Fibroblast of skin of right biceps (primary cell): ENCODE measurements at regions not wholly inside any gene's neighbourhood (a gene's known extent, or its start where the extent isn't known, plus 50 kb on each side); places are given as distances from the start of the nearest gene placed in this dataset.
A peak's percentile ranks its signal among the peaks of the same experiment; 100 is the strongest.
"Not testable (repeated sequence)": the region's sequence is repeated elsewhere in the genome, so short reads cannot be mapped to it uniquely, and the experiment has no call there.

Experiments used
- DNase-seq: peaks from one replicate; pipeline ENCODE4 v3.0.0-alpha.2; 2013

DNA sequence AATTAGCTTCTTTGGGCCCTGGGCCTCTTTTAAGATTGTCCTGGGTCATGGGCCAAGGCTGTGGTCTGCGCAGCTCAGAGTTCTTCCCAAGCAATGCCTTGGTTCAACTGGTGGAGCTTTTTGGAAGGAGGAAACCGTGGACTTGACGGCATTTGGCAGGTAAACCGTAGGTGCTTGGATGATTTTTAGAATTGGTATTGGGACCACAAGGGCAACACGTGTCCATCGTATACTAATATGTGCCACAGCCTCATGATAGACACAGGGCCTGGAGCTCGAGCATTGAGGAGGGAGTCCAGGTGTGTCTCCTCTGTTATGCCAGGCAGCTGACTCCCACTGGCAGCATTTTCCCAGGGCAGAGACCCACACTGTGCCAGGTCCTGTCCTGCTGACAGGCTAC lies 120.9 kb upstream of the PITX1 start:
- no peak for DNase-seq

DNA sequence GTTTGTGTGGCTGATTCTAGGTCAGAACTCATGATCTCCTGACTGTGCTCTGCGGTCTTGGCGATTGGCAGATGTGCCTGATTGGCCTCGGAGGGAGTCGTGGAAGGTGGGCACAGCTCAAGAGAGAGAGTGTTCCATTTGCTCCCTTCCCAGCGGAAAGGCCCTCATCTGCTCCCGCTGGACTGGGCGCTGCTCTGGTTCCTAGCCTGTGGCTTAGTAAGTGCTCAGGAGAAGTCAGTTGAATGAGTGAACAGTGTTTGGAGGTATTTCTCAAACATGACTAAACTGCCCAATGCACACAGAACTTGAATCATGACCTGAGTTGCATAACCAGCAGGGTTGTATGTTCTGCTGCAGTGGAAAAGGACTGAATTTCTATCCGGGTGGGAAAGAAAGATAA lies 120.2 kb upstream of the PITX1 start:
- no peak for DNase-seq

DNA sequence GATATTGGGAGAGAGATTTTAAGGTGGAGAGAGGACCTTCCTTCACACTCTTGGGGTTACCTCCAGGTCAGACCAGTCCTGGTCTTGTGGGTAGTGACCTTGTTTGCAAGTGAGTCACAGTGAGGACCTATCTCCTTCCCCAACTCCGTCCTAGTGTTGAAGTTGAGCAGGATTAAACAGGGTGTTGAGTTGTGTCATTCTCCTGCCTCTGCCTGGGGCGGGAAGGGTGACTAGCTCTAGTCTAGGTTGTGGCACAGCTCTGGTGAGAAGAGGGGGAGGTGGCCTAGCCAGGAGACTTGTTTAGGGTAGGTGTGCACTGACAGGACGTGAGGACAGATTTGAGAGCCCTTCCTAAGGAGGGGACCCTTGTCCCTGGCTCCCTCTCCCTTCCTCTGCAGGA lies 119.6 kb upstream of the PITX1 start:
- no peak for DNase-seq

DNA sequence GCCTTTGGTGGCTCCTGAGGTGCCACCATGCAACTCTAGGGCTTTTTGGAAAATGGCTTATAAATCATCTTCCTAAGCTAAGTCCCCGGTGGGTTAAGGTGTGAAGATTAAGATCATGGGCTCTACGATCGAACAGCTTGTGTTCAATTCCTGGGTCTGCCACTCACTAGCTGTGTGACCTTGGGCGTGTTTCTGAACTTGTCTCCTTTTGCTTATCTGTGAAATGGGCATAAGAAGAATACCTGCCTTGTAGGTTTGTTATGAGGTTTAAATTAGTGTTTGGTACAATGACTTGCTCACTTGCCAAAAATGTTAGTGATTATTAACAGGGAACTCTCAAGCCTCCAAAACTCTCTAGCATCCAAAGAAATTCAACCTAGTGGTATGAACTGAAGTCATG lies 119.2 kb upstream of the PITX1 start:
- no peak for DNase-seq

DNA sequence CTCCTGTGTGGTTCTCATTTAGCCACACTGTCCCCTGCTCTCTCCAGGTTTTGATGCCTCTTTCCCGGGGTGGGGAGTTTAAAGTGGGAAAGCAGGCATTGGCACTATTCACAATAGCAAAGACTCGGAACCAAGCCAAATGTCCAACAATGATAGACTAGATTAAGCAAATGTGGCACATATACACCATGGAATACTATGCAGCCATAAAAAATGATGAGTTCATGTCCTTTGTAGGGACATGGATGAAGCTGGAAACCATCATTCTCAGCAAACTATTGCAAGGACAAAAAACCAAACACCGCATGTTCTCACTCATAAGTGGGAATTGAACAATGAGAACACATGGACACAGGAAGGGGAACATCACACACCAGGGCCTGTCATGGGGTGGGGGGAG lies 117.6 kb upstream of the PITX1 start:
- DNase-seq, result not testable (repeated sequence)

DNA sequence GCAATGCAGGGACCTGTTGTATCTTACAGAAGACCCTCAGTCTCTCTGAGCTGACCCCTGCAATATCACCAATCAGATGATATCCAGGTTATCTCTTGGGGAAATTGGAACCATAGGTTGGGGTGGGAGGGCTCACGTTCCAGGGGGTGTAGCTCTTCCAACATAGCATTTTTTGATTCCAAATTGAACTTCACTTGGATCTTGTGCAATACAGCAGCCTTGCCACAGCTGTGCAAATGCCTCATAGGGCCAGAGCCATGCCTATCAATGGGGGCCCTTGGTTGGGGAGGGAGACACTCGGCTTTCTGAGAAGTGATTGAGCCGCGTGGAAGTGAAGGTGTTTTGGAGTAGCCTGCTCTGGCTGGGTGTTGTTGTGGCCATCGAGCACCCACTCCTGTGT lies 117.2 kb upstream of the PITX1 start:
- DNase-seq, result no peak

DNA sequence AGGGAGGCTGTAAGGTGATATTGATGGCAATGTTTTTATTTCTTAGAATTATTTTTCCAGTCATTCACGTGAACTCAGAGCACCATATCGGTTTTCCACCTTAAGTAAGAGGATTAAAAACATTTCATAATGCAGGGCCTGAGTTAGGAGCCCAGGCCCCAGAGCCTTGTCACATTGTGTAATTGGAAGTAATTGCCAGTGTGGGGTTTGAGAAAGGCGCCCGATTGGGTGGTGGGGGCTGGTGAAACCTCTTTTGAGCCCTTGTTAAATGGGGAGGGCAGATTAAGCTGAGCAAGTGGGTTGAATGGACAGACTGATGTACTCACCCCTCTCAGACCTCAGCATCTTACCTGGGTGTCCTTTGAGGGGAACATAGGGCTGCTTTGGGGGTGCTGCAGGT lies 116.7 kb upstream of the PITX1 start:
- no peak for DNase-seq

DNA sequence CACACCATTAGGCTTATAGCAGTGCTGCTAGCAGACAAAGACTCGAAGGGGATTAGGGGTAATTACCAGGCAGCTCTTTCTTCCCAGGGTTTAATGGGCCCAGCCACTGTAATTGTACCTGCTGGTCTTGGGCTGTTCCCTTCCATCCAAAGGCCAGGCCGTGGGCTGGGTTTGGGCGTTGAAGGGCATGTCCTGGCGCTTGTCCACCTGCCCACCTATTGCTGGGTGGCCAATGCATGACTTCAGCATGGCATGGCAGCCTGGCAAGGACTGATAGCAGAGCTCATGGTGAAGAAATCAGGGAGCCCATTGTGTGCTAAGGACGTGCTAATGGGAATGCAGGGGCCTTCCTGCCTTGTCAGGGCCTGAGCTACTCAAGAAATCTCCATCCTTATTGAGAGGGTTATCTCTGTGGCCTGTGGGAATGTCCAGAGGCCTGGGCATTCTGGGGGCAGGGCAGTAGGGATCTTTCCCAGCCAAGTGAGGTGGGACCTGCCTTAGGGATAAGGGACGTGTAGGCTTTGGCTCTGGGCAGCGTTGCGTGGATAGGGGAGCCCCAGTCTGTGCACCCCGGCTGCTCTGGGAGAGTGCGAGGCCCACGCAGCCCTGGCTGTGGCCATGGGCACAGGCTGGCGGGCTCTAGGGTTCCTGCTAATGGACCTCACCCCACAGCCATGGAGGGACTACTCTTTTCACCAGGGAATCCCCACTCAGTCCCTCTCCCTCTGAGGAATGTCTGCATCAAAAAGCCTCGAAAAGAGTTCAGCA lies 116.1 kb upstream of the PITX1 start:
- DNase-seq, result no peak

DNA sequence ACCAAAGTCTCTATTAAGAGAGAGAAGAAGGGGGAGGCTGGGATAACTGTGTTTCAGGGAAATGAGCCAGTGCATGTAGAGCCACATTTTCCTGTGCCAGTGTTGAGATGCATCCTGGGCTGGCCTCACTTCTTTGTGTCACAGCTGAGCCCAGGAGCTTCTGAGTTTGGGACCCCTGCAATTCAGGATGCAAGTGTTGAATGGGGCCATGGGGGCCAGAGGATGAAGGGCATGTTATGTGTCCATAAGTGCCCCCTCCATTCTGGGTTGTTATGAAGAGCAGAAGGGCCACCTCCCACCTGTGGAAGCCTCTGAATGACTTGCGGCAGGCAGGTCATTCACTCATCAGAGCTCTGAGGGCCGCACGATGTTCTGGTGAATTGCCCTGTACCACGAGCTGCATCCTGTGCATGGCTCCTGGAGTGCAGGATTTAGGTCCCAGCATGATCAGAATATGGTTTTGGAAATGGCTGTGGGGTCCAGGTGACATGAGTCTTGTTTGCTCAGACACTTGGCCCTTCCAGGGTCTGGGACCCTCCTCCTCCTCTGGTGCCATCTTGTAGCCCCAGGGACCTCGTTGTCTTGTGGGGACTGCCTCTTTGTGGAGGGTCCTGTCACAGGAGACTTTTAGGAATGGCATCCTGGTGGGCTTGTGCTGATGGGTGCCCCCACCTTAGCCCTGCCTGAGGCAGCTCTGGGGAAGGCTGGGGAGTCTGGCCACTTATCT lies 115.4 kb upstream of the PITX1 start:
- DNase-seq, result no peak

DNA sequence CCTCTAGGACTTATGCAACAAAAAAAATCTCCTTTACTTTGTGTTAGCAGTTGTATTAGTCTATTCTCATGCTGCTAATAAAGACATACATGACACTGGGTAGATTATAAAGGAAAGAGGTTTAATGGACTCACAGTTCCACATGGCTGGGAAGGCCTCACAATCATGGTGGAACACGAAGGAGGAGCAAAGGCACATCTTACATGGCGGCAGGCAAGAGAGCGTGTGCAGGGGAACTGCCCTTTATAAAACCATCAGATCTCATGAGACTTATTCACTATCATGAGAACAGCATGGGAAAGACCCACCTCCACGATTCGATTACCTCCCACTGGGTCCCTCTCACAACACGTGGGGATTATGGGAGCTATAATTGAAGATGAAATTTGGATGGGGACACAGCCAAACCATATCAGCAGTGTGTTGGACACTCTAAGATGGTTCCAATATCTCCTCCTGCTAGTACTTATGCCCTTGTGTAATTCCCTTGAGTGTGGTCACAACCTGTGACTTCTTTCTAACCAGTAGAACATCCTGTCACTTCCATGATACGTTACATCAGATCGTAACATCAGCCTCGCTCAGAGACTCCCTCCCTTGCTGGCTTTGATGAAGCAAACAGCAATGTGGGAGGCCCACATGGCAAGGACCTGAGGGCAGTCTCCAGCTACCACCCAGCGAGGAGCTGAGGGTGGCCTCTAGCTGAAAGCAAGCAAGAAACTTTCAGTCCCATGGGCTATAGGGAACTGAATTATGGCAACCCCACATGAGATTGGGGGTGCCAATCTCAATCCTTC lies 113.5 kb upstream of the PITX1 start:
- no peak for DNase-seq

DNA sequence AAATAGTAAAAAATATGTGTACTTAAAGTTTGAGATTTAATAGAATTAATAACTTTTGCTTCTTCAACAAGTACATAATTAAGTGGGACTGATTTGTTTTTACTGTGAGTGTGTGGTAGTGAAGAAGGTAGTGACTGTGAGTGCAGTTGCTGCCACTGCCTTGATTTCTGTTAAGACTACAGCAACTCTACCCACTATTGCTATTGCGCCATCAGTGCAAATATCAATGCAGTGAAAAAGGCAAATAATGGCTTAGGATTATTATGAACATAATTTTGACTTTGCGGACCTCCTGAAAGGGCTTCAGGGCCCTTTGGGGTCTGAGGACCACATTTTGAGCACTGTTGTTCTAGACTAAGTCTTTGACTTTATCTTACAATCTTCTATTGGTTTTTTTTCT lies 112.0 kb upstream of the PITX1 start:
- DNase-seq, result no peak

DNA sequence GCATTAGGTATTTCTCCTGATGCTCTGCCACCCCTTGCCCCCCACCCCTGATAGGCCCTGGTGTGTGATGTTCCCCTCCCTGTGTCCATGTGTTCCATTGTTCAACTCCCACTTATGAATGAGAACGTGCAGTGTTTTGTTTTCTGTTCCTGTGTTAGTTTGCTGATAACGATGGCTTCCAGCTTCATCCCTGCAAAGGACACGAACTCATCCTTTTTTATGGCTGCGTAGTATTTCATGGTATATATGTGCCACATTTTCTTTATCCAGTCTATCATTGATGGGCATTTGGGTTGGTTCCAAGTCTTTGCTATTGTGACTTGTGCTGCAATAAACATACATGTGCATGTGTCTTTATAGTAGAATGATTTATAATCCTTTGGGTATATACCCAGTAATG lies 109.7 kb upstream of the PITX1 start:
- not testable (repeated sequence) for DNase-seq

DNA sequence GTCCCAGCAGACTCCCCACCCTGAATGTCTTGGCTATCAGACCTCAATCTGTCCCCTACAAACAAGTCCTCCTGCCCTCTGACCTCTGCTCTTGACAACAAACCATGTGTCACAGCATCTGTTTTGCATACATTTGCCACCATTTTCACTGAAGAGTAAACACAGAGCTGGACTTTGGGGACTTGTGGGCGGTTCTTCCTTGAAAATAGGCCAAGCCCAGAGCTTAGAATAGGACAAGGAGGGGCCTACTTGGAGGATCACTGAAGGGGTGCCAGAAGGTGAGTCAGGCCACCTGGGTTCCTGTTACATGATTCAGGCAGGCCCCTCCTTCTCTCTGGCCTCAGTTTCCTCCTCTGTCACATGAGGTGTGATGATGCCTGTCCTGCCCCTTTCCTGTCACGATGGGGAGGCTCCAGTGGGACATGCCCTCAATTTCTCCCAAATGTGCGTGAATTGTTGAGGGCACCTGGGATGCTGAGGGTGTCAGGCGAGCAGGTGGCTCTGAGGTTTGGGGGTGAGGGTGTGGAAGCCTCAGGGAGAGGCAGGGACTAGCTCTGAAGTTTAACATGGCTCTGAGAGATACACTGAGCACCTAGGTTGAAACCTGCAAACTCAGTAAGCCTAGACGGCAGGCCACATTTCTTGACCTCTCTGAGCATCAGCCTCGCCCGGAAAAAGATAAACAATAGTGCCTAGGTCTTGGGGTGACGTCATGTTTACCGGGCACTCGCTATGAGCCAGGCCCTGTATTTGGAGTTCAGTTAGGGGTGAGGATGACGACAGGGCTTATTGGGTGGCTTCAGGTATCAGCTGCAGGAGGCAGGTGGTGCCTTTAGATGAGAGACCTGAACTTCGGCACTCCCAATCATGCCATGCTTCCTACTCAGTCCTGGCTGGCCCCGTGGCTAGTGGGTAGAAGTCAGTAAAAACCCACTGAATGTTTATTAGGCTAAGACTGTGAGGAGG lies 107.6 kb upstream of the PITX1 start:
- DNase-seq, result peak; percentile 18

DNA sequence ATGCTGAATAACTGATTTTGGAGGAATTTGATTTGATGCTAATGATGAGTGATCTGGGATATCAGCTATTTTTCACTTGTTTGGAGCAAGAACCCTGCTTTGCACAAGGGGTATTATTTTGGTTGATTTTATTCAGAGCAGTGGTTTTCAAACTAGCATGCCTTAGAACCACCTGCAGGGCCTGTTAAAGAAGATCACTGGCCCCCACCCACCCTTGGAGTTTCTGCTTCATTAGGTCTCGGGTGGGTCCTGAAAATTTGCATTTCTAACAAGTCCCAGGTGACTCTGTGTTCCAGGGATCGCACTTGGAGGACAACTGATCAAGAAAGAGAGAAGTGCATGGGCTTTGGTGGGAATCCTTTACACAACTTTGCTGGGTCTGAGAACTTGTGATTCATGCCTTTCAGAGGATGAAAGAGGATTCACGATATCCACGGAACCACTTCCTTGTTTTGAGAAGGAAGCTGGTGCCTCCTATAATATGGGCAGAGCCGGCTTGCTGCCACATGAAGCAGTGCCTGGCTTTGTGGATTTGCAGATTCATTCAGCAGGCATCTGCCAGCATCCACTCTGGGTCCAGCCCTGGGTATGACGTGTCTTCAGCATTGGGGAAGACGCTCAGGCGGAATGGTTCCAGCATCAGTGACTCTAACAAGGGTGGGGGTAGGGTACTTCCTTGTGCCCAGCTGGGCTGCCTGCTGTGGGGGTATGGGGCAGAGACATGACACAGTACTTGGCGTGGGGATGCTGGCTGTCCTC lies 106.6 kb upstream of the PITX1 start:
- DNase-seq, result peak; percentile 71

DNA sequence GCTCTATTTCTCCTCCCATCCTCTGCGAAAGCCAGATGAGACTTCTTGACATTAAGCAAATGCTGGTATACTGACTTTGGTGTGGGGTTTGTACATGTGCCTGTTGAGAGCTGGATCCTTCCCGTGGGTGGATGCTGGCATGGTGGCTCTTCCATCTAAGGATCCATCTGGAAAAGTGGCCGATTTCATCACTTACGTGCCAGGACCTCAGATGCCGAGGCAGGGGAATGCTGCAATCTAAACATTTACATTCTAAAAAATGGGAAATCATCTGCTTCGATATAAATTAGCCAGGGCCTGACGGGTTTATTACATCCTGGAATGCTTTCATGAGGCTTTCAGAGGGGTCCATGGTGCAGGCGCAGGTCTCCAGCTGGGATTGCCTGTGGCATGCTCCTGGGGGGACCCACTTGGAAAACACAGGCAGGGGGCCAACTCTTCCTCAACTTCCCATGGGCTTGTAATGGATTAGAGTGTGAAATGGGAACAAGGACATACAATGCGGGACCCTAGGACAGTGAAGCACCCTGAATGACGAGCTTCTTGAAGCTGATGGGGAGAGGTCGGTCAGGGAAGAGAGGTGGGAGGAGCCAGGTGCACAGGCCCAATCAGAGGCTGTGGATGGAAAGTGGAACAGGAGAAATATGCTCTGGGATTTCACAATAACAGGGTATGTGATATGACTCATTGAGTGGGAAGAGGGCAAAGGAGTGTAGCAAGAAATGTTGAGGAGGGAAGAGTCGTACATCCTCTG lies 105.5 kb upstream of the PITX1 start:
- peak; percentile 90 for DNase-seq

DNA sequence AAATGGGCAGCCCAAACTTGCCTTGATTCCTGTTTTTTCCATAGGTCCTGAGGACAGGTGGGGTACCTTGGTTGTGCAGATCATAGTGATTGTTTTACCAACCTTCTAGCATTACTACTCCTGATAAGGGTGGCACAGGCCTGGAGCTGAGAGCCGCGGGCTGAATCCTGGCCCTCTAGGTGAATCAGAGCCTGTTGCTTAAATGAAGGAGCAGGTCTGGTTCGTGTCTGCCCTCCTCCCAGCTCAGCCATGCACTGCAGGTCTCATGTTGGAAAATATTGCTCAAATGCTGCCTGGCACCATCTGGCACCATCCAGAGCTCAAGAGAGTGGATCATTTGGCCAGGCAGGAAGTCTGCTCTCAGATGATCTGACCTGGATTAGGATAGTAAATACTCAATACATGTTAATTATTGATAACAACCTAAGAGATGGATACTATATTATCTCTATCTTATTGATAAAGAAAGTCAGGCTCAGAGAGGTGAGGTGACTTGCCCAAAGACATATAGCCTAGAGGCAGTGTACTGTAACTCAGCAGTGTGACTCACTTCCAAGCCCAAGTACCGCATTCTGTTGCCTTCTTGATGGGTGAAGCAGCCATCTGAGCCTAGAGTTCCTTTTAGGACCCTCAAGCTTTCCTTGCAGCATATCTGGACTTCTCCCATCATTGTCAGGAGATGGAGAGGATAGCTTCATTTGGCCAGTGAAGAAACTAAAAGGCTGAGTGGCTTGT lies 104.3 kb upstream of the PITX1 start:
- DNase-seq, result no peak

DNA sequence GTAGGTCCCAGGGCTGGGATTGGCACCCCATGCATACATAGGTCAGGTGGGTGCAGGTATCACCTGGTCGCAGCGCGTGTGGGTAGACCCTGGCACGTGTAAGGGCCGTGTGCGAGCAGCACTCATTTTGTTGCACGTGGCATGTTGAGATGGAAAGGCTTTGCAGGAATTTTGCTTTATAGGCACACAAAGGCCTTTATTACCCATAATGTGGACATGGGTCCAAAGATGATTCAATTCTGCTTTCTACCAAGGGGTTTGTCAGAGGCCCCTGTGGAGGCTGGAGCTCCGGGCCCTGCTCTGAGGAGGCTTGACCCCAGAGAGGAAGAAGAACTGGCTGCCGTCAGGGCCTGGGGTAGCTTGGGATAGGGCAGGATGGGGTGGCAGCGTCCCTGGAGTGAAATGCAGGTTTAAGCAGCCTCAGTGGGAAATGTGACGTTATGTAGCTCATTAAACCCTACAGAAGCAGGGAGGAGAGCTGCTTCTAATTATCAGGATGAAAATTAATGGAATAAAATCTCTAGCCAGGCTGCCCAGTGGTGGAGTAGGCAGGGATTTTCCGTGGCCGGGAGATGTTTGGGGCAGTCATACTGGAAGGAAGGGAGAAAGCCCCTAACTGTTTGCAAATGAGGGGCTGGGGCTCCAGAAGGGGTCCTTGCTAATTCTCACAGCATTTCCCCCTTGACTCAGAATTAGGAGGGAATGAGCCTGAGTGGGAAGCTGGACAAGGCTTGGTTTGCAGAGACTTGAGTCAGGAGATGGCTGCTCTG lies 103.3 kb upstream of the PITX1 start:
- no peak for DNase-seq

DNA sequence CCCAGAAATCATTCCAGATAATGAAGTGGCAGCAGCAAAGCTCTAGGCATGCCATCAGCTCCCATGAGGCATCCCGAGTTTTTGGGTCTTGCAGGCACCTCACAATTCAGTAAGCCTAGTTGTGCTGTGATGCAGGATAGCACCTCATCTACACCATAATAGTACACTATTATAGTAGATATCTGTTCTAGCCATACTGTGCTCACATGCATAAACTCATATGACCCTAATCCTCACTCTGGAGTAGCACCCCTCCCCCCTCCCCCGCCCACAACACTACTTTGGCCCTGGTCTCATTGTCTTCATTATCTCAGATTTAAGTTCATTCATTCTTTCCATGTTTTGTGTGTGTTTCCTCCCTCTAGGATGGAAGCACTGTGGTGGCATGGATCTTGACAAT lies 102.5 kb upstream of the PITX1 start:
- DNase-seq, result no peak

DNA sequence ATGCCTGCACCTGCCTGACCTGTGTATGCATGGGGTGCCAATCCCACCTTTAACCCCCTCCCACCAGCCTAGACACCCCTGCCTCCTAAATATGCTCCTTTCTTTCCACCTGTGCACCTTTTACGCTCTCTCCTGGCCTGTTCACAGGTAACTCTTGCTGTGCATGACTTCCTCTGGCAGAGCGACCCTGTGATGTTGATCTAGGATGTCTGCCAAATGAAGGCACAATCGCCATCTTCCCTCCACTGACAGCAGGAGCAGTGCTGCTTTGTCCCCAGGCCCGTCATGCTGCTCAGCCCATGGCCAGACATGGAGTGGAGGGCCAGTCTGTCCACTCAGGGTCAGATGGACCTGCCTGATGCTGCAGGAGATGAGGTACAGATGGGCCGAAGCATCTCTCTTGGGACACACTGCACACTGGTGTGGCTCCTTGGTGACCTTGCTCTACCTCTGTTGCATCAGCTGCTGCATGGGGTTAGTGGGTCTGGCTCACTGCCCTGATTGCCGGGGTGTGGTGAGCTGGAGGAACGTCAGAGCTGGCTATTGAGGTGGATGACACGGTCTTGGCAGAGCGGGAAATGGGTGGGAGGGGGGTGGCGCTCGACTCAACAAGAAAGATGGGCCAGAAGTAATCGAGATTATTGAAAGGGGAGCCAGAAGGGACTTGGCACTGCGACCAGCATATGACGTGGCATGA lies 101.7 kb upstream of the PITX1 start:
- peak; percentile 57 for DNase-seq
